ENCODE measurements at regions not wholly inside any gene's neighbourhood (a gene's known extent, or its start where the extent isn't known, plus 50 kb on each side); places are given as distances from the start of the nearest gene placed in this dataset.

- no TSS peak for BruUV-seq (replicated peaks)
- Histone ChIP-seq H3K9me2 (replicated peaks; ENCODE audit: low read length) (no peaks in the 10 kb centered on the region), H2AFZ (ENCODE audit: low read length) (no peak overlapping the region), H4K20me1 (ENCODE audit: low read length) (no peaks in the 10 kb centered on the region), H3K27ac (ENCODE audit: low read length) (no peak overlapping the region), H3K36me3 (ENCODE audit: low read depth, low read length) (no peaks in the 10 kb centered on the region), H3K27me3 (ENCODE audit: low read length) (peaks cover 62% of the 10 kb centered on the region), H3K9me3 (ENCODE audit: low read length) (no peaks in the 10 kb centered on the region), H3K4me3 (ENCODE audit: low read length) (no peak overlapping the region), H3K4me2 (ENCODE audit: low read length) (no peak overlapping the region), H3K79me2 (ENCODE audit: low read length) (no peaks in the 10 kb centered on the region), H3F3A (ENCODE audit: low read length, unreplicated experiment) (no peaks in the 10 kb centered on the region), H3K4me1 (ENCODE audit: insufficient read depth, low read length) (no peaks in the 10 kb centered on the region), H3K9ac (ENCODE audit: low read length) (no peak overlapping the region)
- ChIA-PET CTCF (no interaction called here), POLR2A (ENCODE audit: unreplicated experiment) (no interaction called here)
- DNase-seq, result no peak
- ATAC-seq, result no peak
- no peak for TF ChIP-seq EZH2 (IDR thresholded peaks at IDR 0.05; ENCODE audit: low read length, unreplicated experiment)
- TF ChIP-seq, protein P1, sequence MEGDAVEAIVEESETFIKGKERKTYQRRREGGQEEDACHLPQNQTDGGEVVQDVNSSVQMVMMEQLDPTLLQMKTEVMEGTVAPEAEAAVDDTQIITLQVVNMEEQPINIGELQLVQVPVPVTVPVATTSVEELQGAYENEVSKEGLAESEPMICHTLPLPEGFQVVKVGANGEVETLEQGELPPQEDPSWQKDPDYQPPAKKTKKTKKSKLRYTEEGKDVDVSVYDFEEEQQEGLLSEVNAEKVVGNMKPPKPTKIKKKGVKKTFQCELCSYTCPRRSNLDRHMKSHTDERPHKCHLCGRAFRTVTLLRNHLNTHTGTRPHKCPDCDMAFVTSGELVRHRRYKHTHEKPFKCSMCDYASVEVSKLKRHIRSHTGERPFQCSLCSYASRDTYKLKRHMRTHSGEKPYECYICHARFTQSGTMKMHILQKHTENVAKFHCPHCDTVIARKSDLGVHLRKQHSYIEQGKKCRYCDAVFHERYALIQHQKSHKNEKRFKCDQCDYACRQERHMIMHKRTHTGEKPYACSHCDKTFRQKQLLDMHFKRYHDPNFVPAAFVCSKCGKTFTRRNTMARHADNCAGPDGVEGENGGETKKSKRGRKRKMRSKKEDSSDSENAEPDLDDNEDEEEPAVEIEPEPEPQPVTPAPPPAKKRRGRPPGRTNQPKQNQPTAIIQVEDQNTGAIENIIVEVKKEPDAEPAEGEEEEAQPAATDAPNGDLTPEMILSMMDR (conservative IDR thresholded peaks at IDR 0.05; ENCODE audit: low read depth, low read length), result no peak
- no peak for TF ChIP-seq EZH2phosphoT487 (IDR thresholded peaks at IDR 0.05; ENCODE audit: borderline replicate concordance, low read length)
- intact Hi-C loops (cut with micrococcal nuclease), result no loop called here
Observed at GRCh38 chr17:13113821-13114525, 96.1 kb upstream of the ELAC2 start.

- peaks cover 28% of the 10 kb centered on the region for H3K27me3 ChIP-seq (ENCODE audit: low read length)
- ATAC-seq, result no peak
- no peak overlapping the region for H2AFZ ChIP-seq (ENCODE audit: low read length)
- no TSS peak for BruUV-seq (replicated peaks)
- no peak overlapping the region for H3K4me2 ChIP-seq (ENCODE audit: low read length)
- CTCF ChIA-PET, result no interaction called here
- no peak overlapping the region for H3K4me3 ChIP-seq (ENCODE audit: low read length)
- no peaks in the 10 kb centered on the region for H3F3A ChIP-seq (ENCODE audit: low read length, unreplicated experiment)
- 0 out of 2 replicates have a peak, but pooled peaks cover 5% of the 10 kb centered on the region for H3K4me1 ChIP-seq (ENCODE audit: insufficient read depth, low read length)
- no peak overlapping the region for H3K27ac ChIP-seq (ENCODE audit: low read length)
- intact Hi-C loops (cut with micrococcal nuclease), result no loop called here
- POLR2A ChIA-PET (ENCODE audit: unreplicated experiment), result no interaction called here
- no peak for DNase-seq
- no peak overlapping the region for H3K9ac ChIP-seq (ENCODE audit: low read length)
- no peaks in the 10 kb centered on the region for H4K20me1 ChIP-seq (ENCODE audit: low read length)
- no peaks in the 10 kb centered on the region for H3K9me3 ChIP-seq (ENCODE audit: low read length)
- no peaks in the 10 kb centered on the region for H3K9me2 ChIP-seq (replicated peaks; ENCODE audit: low read length)
- H3K36me3 ChIP-seq (ENCODE audit: low read depth, low read length), result no peaks in the 10 kb centered on the region
- H3K79me2 ChIP-seq (ENCODE audit: low read length), result no peaks in the 10 kb centered on the region
- TF ChIP-seq, protein P1 (conservative IDR thresholded peaks at IDR 0.05; ENCODE audit: low read depth, low read length), result no peak
- no peak for TF ChIP-seq EZH2 (IDR thresholded peaks at IDR 0.05; ENCODE audit: low read length, unreplicated experiment)
- no peak for TF ChIP-seq EZH2phosphoT487 (IDR thresholded peaks at IDR 0.05; ENCODE audit: borderline replicate concordance, low read length)
Observed at GRCh38 chr17:13107676-13108235, 89.9 kb upstream of the ELAC2 start.

GRCh38 chr17:13106171-13106570, 88.3 kb upstream of the ELAC2 start:
- intact Hi-C loops (cut with micrococcal nuclease), result no loop called here
- BruUV-seq (replicated peaks), result no TSS peak
- DNase-seq (no peak), ATAC-seq (no peak)
- Histone ChIP-seq H3K79me2 (ENCODE audit: low read length) (no peaks in the 10 kb centered on the region), H3K9me2 (replicated peaks; ENCODE audit: low read length) (no peaks in the 10 kb centered on the region), H3K4me2 (ENCODE audit: low read length) (no peak overlapping the region), H2AFZ (ENCODE audit: low read length) (no peak overlapping the region), H3K27ac (ENCODE audit: low read length) (no peak overlapping the region), H3F3A (ENCODE audit: low read length, unreplicated experiment) (no peaks in the 10 kb centered on the region), H3K4me1 (ENCODE audit: insufficient read depth, low read length) (0 out of 2 replicates have a peak, but pooled peaks cover 5% of the 10 kb centered on the region), H3K9ac (ENCODE audit: low read length) (no peak overlapping the region), H3K9me3 (ENCODE audit: low read length) (no peaks in the 10 kb centered on the region), H3K36me3 (ENCODE audit: low read depth, low read length) (no peaks in the 10 kb centered on the region), H3K4me3 (ENCODE audit: low read length) (no peak overlapping the region), H3K27me3 (ENCODE audit: low read length) (peaks cover 21% of the 10 kb centered on the region), H4K20me1 (ENCODE audit: low read length) (no peaks in the 10 kb centered on the region)
- ChIA-PET POLR2A (ENCODE audit: unreplicated experiment) (no interaction called here), CTCF (no interaction called here)
- TF ChIP-seq EZH2phosphoT487 (IDR thresholded peaks at IDR 0.05; ENCODE audit: borderline replicate concordance, low read length) (no peak), EZH2 (IDR thresholded peaks at IDR 0.05; ENCODE audit: low read length, unreplicated experiment) (no peak)
- TF ChIP-seq, protein P1 (conservative IDR thresholded peaks at IDR 0.05; ENCODE audit: low read depth, low read length), result no peak
